CD14-positive monocyte (primary cell): ENCODE measurements at regions not wholly inside any gene's neighbourhood (a gene's known extent, or its start where the extent isn't known, plus 50 kb on each side); places are given as distances from the start of the nearest gene placed in this dataset.

Experiments
- DNase-seq, 3 donors: peaks; one replicate each; pipeline ENCODE4 v3.0.0-alpha.2; 2011 to 2022
- H2AFZ ChIP-seq: 2 replicates; pipeline ENCODE4 v1.6.0; 2012; ENCODE audit warnings: mild to moderate bottlenecking, low read depth, low read length, inconsistent platforms; ENCODE audit not compliant: insufficient read depth, poor library complexity, severe bottlenecking
- H3K27ac ChIP-seq, 2 donors: 1 replicate in 1 of 2; 2 replicates in 1 of 2; pipeline ENCODE4 v1.5.1; 2012 to 2013; ENCODE audit warnings: low read length in 2 of 2, control low read depth in 1 of 2, inconsistent platforms in 1 of 2, low read depth in 1 of 2, mild to moderate bottlenecking in 1 of 2
- H3K27me3 ChIP-seq, 2 donors: one replicate each; pipeline versions ENCODE4 v1.6.0 to v1.6.1; 2011 to 2013; ENCODE audit warnings: low read length in 2 of 2; ENCODE audit not compliant: control insufficient read depth in 2 of 2, insufficient read depth in 2 of 2
- H3K36me3 ChIP-seq, 2 donors: replicated peaks in 1 of 2; 1 replicate in 1 of 2; 2 replicates in 1 of 2; pipeline versions ENCODE4 v1.5.1 to v1.6.1; 2012 to 2013; ENCODE audit warnings: low read length in 2 of 2, control low read depth in 1 of 2, inconsistent platforms in 1 of 2, mild to moderate bottlenecking in 1 of 2; ENCODE audit not compliant: insufficient read depth in 2 of 2, control insufficient read depth in 1 of 2
- H3K4me1 ChIP-seq, 2 donors: 1 replicate in 1 of 2; 2 replicates in 1 of 2; pipeline versions ENCODE4 v1.5.1 to v1.6.1; 2012 to 2013; ENCODE audit warnings: low read length in 2 of 2, control low read depth in 1 of 2, inconsistent platforms in 1 of 2, mild to moderate bottlenecking in 1 of 2, moderate library complexity in 1 of 2; ENCODE audit not compliant: insufficient read depth in 2 of 2, control insufficient read depth in 1 of 2
- H3K4me2 ChIP-seq: replicated peaks from 2 replicates; pipeline ENCODE3; 2012; ENCODE audit warnings: low read length, moderate library complexity, mild to moderate bottlenecking; ENCODE audit not compliant: poor library complexity, severe bottlenecking; ENCODE audit errors: extremely low read depth
- H3K4me3 ChIP-seq, 3 experiments: fragments of 200-600 bp in 1 of 3; sonication (generic) in 1 of 3; replicated peaks in 1 of 3; 1 replicate in 2 of 3; 2 replicates in 1 of 3; pipeline ENCODE4 v1.5.1; 2011 to 2013; ENCODE audit warnings: low read length in 3 of 3, mild to moderate bottlenecking in 3 of 3, control low read depth in 2 of 3, low read depth in 2 of 3, inconsistent platforms in 1 of 3, moderate library complexity in 1 of 3
- H3K79me2 ChIP-seq: 2 replicates; pipeline ENCODE4 v1.6.0; 2012; ENCODE audit warnings: mild to moderate bottlenecking, control low read depth, inconsistent platforms, low read length, moderate library complexity; ENCODE audit not compliant: insufficient read depth
- H3K9ac ChIP-seq: 2 replicates; pipeline ENCODE4 v1.6.0; 2017; ENCODE audit warnings: low read length, mild to moderate bottlenecking; ENCODE audit not compliant: insufficient read depth, poor library complexity, severe bottlenecking
- H3K9me3 ChIP-seq, 2 donors: replicated peaks in 1 of 2; 1 replicate in 1 of 2; 2 replicates in 1 of 2; pipeline versions ENCODE4 v1.5.1 to v1.6.1; 2012 to 2013; ENCODE audit warnings: low read length in 2 of 2, control low read depth in 1 of 2; ENCODE audit not compliant: control insufficient read depth in 1 of 2, insufficient read depth in 1 of 2
- H4K20me1 ChIP-seq: 2 replicates; pipeline ENCODE4 v1.6.0; 2012; ENCODE audit warnings: mild to moderate bottlenecking, low read length, control low read depth, moderate library complexity; ENCODE audit not compliant: insufficient read depth
- H3K27ac Mint-ChIP-seq, 7 donors: one replicate each; pipeline ENCODE4 v1.8.0; 2020; ENCODE audit warnings: mild to moderate bottlenecking in 7 of 7, mixed read lengths in 7 of 7, moderate library complexity in 6 of 7, inconsistent platforms in 2 of 7
- H3K27me3 Mint-ChIP-seq, 3 donors: one replicate each; pipeline ENCODE4 v1.8.0; 2021 to 2022; ENCODE audit warnings: low read depth in 3 of 3, mild to moderate bottlenecking in 3 of 3, mixed read lengths in 3 of 3, moderate library complexity in 3 of 3, inconsistent platforms in 1 of 3
- H3K36me3 Mint-ChIP-seq, 2 donors: one replicate each; pipeline ENCODE4 v1.8.0; 2020; ENCODE audit warnings: mixed read lengths in 2 of 2, inconsistent platforms in 1 of 2, mild to moderate bottlenecking in 1 of 2
- H3K4me1 Mint-ChIP-seq: one replicate; pipeline ENCODE4 v1.8.0; 2020; ENCODE audit warnings: mild to moderate bottlenecking, mixed read lengths
- H3K4me3 Mint-ChIP-seq, 2 donors: one replicate each; pipeline ENCODE4 v1.8.0; 2020; ENCODE audit warnings: mild to moderate bottlenecking in 2 of 2, mixed read lengths in 2 of 2, moderate library complexity in 1 of 2
- H3K9me3 Mint-ChIP-seq, 7 donors: one replicate each; pipeline ENCODE4 v1.8.0; 2020 to 2022; ENCODE audit warnings: mixed read lengths in 7 of 7, mild to moderate bottlenecking in 6 of 7, moderate library complexity in 6 of 7, inconsistent platforms in 2 of 7
- CTCF ChIP-seq: fragments of 200-600 bp; IDR thresholded peaks from one replicate; pipeline ENCODE4 v1.8.0; 2022; ENCODE audit warnings: antibody characterized with exemption, mild to moderate bottlenecking
- WGBS: methylation state at CpG from one replicate; pipeline ENCODE4 v1.1.5; 2013; ENCODE audit warnings: missing lambda C conversion rate; ENCODE audit not compliant: insufficient coverage; 5-methylcytosine and 5-hydroxymethylcytosine counted together
- intact Hi-C, 2 donors: fragments of 100-400 bp; cut with micrococcal nuclease; formaldehyde crosslinking; loops; one replicate each; pipeline versions ENCODE4 v1.15.0 to v1.15.1; 2023

GRCh38 chr7:68823996-68824780, 774.1 kb upstream of the AUTS2 start:
- no peaks in the 10 kb centered on the region for H3K36me3 Mint-ChIP-seq
- DNase-seq: no peak
- no peak overlapping the region for H3K9ac ChIP-seq
- peaks cover 7 to 41% (median 20%) of the 10 kb centered on the region in 7 donors for H3K9me3 Mint-ChIP-seq
- H3K79me2 ChIP-seq: no peaks in the 10 kb centered on the region
- no peaks in the 10 kb centered on the region for H4K20me1 ChIP-seq
- no peak overlapping the region for H3K27ac ChIP-seq
- H3K9me3 ChIP-seq: peaks cover 26 to 39% of the 10 kb centered on the region in 2 donors
- no peaks in the 10 kb centered on the region for H3K4me1 Mint-ChIP-seq
- no peak overlapping the region for H3K4me3 ChIP-seq
- H3K4me3 Mint-ChIP-seq: no peak overlapping the region
- no peak overlapping the region for H2AFZ ChIP-seq
- H3K27ac Mint-ChIP-seq: no peak overlapping the region
- H3K4me2 ChIP-seq: no peak overlapping the region
- intact Hi-C loops: no loop called here
- H3K27me3 Mint-ChIP-seq: peaks cover 2 to 4% (median 2%) of the 10 kb centered on the region in 3 donors
- WGBS: 93% methylated on average over 2 of the region's 5 CpGs
- H3K4me1 ChIP-seq: no peaks in the 10 kb centered on the region
- TF ChIP-seq CTCF: no peak
- H3K27me3 ChIP-seq: no peaks in the 10 kb centered on the region
- no peaks in the 10 kb centered on the region for H3K36me3 ChIP-seq

GRCh38 chr7:68828575-68828974, 769.7 kb upstream of the AUTS2 start:
- Histone ChIP-seq H3K36me3 (no peaks in the 10 kb centered on the region), H3K4me3 (no peak overlapping the region), H3K9ac (no peak overlapping the region), H3K79me2 (no peaks in the 10 kb centered on the region), H3K9me3 (peaks cover 23 to 24% of the 10 kb centered on the region in 2 donors), H3K4me2 (no peak overlapping the region), H4K20me1 (no peaks in the 10 kb centered on the region), H3K27me3 (no peaks in the 10 kb centered on the region), H2AFZ (no peak overlapping the region), H3K27ac (no peak overlapping the region), H3K4me1 (no peaks in the 10 kb centered on the region)
- no peak overlapping the region for H3K4me3 Mint-ChIP-seq
- 84% methylated on average over 11 of the region's 11 CpGs for WGBS
- peaks cover 0 to 4% (median 3%) of the 10 kb centered on the region in 3 donors for H3K27me3 Mint-ChIP-seq
- no peak for DNase-seq
- TF ChIP-seq CTCF: no peak
- no peaks in the 10 kb centered on the region for H3K36me3 Mint-ChIP-seq
- no peaks in the 10 kb centered on the region for H3K4me1 Mint-ChIP-seq
- peaks cover 11 to 42% (median 16%) of the 10 kb centered on the region in 7 donors for H3K9me3 Mint-ChIP-seq
- H3K27ac Mint-ChIP-seq: no peak overlapping the region
- intact Hi-C loops: no loop called here
